ENCODE measurements at regions not wholly inside any gene's neighbourhood (a gene's known extent, or its start where the extent isn't known, plus 50 kb on each side); places are given as distances from the start of the nearest gene placed in this dataset.

DNA sequence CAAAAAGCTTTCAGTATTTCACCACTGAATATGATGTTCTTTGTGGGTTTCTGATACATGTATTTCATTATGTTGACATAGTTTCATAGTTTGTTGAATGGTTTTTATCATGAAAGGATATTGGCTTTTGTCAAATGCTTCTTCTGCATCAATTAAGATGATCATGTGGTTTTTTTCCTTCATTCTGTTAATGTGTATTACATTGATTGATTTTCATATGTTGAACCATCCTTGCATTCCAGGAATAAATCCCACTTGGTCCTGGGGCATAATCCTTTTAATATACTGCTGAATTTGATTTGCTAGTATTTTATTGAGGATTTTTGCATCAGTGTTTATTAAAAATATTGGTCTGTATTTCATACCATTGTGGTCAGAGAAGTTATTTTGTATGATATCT lies 70.9 kb upstream of the BHLHE23 start:
- TF ChIP-seq POLR2AphosphoS5 (IDR thresholded peaks at IDR 0.05) (no peak), POLR2A (IDR thresholded peaks at IDR 0.05; ENCODE audit: low read depth) (no peak), EP300 (IDR thresholded peaks at IDR 0.05) (no peak)
- TF ChIP-seq, protein P1, sequence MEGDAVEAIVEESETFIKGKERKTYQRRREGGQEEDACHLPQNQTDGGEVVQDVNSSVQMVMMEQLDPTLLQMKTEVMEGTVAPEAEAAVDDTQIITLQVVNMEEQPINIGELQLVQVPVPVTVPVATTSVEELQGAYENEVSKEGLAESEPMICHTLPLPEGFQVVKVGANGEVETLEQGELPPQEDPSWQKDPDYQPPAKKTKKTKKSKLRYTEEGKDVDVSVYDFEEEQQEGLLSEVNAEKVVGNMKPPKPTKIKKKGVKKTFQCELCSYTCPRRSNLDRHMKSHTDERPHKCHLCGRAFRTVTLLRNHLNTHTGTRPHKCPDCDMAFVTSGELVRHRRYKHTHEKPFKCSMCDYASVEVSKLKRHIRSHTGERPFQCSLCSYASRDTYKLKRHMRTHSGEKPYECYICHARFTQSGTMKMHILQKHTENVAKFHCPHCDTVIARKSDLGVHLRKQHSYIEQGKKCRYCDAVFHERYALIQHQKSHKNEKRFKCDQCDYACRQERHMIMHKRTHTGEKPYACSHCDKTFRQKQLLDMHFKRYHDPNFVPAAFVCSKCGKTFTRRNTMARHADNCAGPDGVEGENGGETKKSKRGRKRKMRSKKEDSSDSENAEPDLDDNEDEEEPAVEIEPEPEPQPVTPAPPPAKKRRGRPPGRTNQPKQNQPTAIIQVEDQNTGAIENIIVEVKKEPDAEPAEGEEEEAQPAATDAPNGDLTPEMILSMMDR (IDR thresholded peaks at IDR 0.05), result no peak
